ENCODE measurements at regions not wholly inside any gene's neighbourhood (a gene's known extent, or its start where the extent isn't known, plus 50 kb on each side); places are given as distances from the start of the nearest gene placed in this dataset.

- no peak for TF ChIP-seq POLR2AphosphoS5 (IDR thresholded peaks at IDR 0.05; ENCODE audit: low read depth, low read length)
- TF ChIP-seq FOXP2 (optimal IDR thresholded peaks at IDR 0.05; ENCODE audit: borderline replicate concordance, extremely low read depth, extremely low read length, insufficient read depth): no peak
- no peak for TF ChIP-seq TAF1 (IDR thresholded peaks at IDR 0.05; ENCODE audit: borderline replicate concordance, insufficient read depth, low read length)
- TF ChIP-seq, protein P1, sequence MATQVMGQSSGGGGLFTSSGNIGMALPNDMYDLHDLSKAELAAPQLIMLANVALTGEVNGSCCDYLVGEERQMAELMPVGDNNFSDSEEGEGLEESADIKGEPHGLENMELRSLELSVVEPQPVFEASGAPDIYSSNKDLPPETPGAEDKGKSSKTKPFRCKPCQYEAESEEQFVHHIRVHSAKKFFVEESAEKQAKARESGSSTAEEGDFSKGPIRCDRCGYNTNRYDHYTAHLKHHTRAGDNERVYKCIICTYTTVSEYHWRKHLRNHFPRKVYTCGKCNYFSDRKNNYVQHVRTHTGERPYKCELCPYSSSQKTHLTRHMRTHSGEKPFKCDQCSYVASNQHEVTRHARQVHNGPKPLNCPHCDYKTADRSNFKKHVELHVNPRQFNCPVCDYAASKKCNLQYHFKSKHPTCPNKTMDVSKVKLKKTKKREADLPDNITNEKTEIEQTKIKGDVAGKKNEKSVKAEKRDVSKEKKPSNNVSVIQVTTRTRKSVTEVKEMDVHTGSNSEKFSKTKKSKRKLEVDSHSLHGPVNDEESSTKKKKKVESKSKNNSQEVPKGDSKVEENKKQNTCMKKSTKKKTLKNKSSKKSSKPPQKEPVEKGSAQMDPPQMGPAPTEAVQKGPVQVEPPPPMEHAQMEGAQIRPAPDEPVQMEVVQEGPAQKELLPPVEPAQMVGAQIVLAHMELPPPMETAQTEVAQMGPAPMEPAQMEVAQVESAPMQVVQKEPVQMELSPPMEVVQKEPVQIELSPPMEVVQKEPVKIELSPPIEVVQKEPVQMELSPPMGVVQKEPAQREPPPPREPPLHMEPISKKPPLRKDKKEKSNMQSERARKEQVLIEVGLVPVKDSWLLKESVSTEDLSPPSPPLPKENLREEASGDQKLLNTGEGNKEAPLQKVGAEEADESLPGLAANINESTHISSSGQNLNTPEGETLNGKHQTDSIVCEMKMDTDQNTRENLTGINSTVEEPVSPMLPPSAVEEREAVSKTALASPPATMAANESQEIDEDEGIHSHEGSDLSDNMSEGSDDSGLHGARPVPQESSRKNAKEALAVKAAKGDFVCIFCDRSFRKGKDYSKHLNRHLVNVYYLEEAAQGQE (IDR thresholded peaks at IDR 0.05; ENCODE audit: insufficient read depth in 1 of 2, low read depth in 2 of 2, low read length in 2 of 2): no peak
- no peak for TF ChIP-seq SIN3A (IDR thresholded peaks at IDR 0.05; ENCODE audit: borderline replicate concordance, insufficient read depth, low read length)
These were observed 198.1 kb upstream of the IRX3 start for GRCh38 chr16:54484700-54485099.

DNA sequence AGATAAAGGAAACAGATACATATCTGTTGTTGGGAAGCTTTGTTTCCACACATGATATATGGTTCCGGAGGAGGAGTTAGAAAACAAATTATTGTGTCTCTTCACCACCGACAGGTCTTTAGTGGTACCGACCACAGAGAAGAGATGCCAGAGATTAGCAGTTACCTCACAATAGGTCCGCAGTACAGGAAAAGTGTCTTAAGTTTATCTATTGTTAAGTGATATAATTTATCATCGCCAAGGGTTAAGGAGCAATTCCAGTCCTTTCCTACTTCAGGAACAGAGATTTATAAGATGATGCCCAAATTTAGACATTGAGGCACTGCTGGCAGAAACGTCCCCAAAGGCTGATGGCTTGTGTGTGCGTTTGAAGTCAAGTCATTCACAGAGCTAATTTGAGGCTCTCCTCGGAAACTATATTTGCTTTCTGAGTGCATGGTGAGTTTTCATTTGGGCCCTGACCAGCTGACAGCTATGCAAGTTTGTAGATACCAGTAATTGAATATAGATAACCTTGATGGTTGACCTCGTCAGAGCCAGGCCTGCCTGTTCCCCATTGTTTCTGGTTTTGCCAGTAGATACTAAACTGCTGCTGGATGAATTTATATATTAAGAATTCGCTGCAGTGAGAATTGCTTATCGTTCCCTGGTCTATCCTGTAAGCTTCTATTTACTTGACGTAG is 196.4 kb upstream of the IRX3 start:
- TF ChIP-seq TAF1 (IDR thresholded peaks at IDR 0.05; ENCODE audit: borderline replicate concordance, insufficient read depth, low read length) (no peak), POLR2AphosphoS5 (IDR thresholded peaks at IDR 0.05; ENCODE audit: low read depth, low read length) (no peak), FOXP2 (optimal IDR thresholded peaks at IDR 0.05; ENCODE audit: borderline replicate concordance, extremely low read depth, extremely low read length, insufficient read depth) (no peak), SIN3A (IDR thresholded peaks at IDR 0.05; ENCODE audit: borderline replicate concordance, insufficient read depth, low read length) (no peak)
- TF ChIP-seq, protein P1 (IDR thresholded peaks at IDR 0.05; ENCODE audit: insufficient read depth in 1 of 2, low read depth in 2 of 2, low read length in 2 of 2): no peak

- no peak for TF ChIP-seq TAF1 (IDR thresholded peaks at IDR 0.05; ENCODE audit: borderline replicate concordance, insufficient read depth, low read length)
- TF ChIP-seq, protein P1 (IDR thresholded peaks at IDR 0.05; ENCODE audit: insufficient read depth in 1 of 2, low read depth in 2 of 2, low read length in 2 of 2): no peak
- TF ChIP-seq POLR2AphosphoS5 (IDR thresholded peaks at IDR 0.05; ENCODE audit: low read depth, low read length): no peak
- no peak for TF ChIP-seq SIN3A (IDR thresholded peaks at IDR 0.05; ENCODE audit: borderline replicate concordance, insufficient read depth, low read length)
- no peak for TF ChIP-seq FOXP2 (optimal IDR thresholded peaks at IDR 0.05; ENCODE audit: borderline replicate concordance, extremely low read depth, extremely low read length, insufficient read depth)
These were observed 193.8 kb upstream of the IRX3 start for GRCh38 chr16:54480429-54480828.

GRCh38 chr16:54479546-54479945 is 193.0 kb upstream of the IRX3 start:
- TF ChIP-seq POLR2AphosphoS5 (IDR thresholded peaks at IDR 0.05; ENCODE audit: low read depth, low read length): no peak
- no peak for TF ChIP-seq TAF1 (IDR thresholded peaks at IDR 0.05; ENCODE audit: borderline replicate concordance, insufficient read depth, low read length)
- TF ChIP-seq FOXP2 (optimal IDR thresholded peaks at IDR 0.05; ENCODE audit: borderline replicate concordance, extremely low read depth, extremely low read length, insufficient read depth): no peak
- TF ChIP-seq SIN3A (IDR thresholded peaks at IDR 0.05; ENCODE audit: borderline replicate concordance, insufficient read depth, low read length): no peak

- TF ChIP-seq, protein P1 (IDR thresholded peaks at IDR 0.05; ENCODE audit: insufficient read depth in 1 of 2, low read depth in 2 of 2, low read length in 2 of 2): no peak
- TF ChIP-seq FOXP2 (optimal IDR thresholded peaks at IDR 0.05; ENCODE audit: borderline replicate concordance, extremely low read depth, extremely low read length, insufficient read depth) (no peak), SIN3A (IDR thresholded peaks at IDR 0.05; ENCODE audit: borderline replicate concordance, insufficient read depth, low read length) (no peak), TAF1 (IDR thresholded peaks at IDR 0.05; ENCODE audit: borderline replicate concordance, insufficient read depth, low read length) (no peak), POLR2AphosphoS5 (IDR thresholded peaks at IDR 0.05; ENCODE audit: low read depth, low read length) (no peak)
These were observed 191.1 kb upstream of the IRX3 start for GRCh38 chr16:54477714-54478113.
